Neural cell (in vitro differentiated cells): ENCODE measurements at regions not wholly inside any gene's neighbourhood (a gene's known extent, or its start where the extent isn't known, plus 50 kb on each side); places are given as distances from the start of the nearest gene placed in this dataset.

ENCODE experiments used
- H2AFZ ChIP-seq: fragments of 200-600, 300-800 bp; sonication (generic), shearing (Covaris generic); 2 replicates; pipeline ENCODE4 v1.6.0; 2014; ENCODE audit warnings: low read depth, mild to moderate bottlenecking, antibody characterized with exemption, low read length, moderate library complexity
- H3F3A ChIP-seq: fragments of 200-600 bp; shearing (Covaris generic); 2 replicates; pipeline ENCODE4 v1.6.1; 2016; ENCODE audit warnings: mild to moderate bottlenecking, moderate library complexity, mixed read lengths, antibody characterized with exemption, low read length; ENCODE audit not compliant: insufficient read depth, poor library complexity, severe bottlenecking
- H3K27ac ChIP-seq: fragments of 200-600, 300-800 bp; sonication (generic), shearing (Covaris generic); 2 replicates; pipeline ENCODE4 v1.5.1; 2014; ENCODE audit warnings: mild to moderate bottlenecking, low read length, moderate library complexity
- H3K27me3 ChIP-seq: fragments of 300-800, 200-600 bp; sonication (generic), shearing (Covaris generic); 2 replicates; pipeline ENCODE4 v1.6.0; 2014; ENCODE audit warnings: mild to moderate bottlenecking, low read depth, low read length, moderate library complexity; ENCODE audit not compliant: insufficient read depth
- H3K36me3 ChIP-seq: fragments of 300-800, 200-600 bp; sonication (generic), shearing (Covaris generic); 2 replicates; pipeline ENCODE4 v1.5.1; 2014; ENCODE audit warnings: mild to moderate bottlenecking, antibody characterized with exemption, low read length, moderate library complexity; ENCODE audit not compliant: insufficient read depth
- H3K4me2 ChIP-seq: fragments of 300-800, 200-600 bp; sonication (generic), shearing (Covaris generic); 2 replicates; pipeline ENCODE4 v1.6.0; 2014; ENCODE audit warnings: mild to moderate bottlenecking, low read length
- H3K4me3 ChIP-seq: fragments of 300-800, 200-600 bp; sonication (generic), shearing (Covaris generic); 2 replicates; pipeline ENCODE4 v1.5.1; 2014; ENCODE audit warnings: mild to moderate bottlenecking, low read length, moderate library complexity
- H3K79me2 ChIP-seq: fragments of 200-600 bp; shearing (Covaris generic); replicated peaks from 2 replicates; pipeline ENCODE4 v1.6.0; 2014; ENCODE audit warnings: mild to moderate bottlenecking, low read length, moderate library complexity; ENCODE audit not compliant: insufficient read depth
- H3K9ac ChIP-seq: fragments of 300-800, 200-600 bp; sonication (generic), shearing (Covaris generic); 2 replicates; pipeline ENCODE4 v1.6.1; 2016; ENCODE audit warnings: mild to moderate bottlenecking, low read length, mixed read lengths
- H3K9me2 ChIP-seq: fragments of 200-600 bp; shearing (Covaris generic); 2 replicates; pipeline ENCODE4 v1.6.1; 2016; ENCODE audit warnings: mild to moderate bottlenecking, low read length, mixed read lengths; ENCODE audit not compliant: insufficient read depth
- H3K9me3 ChIP-seq: fragments of 200-600, 300-800 bp; sonication (generic), shearing (Covaris generic); 2 replicates; pipeline ENCODE4 v1.6.1; 2016; ENCODE audit warnings: mild to moderate bottlenecking, mixed run types, low read length, moderate library complexity, mixed read lengths
- H4K20me1 ChIP-seq: fragments of 200-600 bp; shearing (Covaris generic); 2 replicates; pipeline ENCODE4 v1.6.1; 2016; ENCODE audit warnings: mild to moderate bottlenecking, mixed run types; ENCODE audit not compliant: insufficient read depth
- EP300 ChIP-seq: fragments of 450-650 bp; conservative IDR thresholded peaks from 2 replicates; pipeline ENCODE4 v1.6.1; 2014; ENCODE audit warnings: antibody characterized with exemption, mild to moderate bottlenecking, moderate library complexity; ENCODE audit not compliant: poor library complexity, severe bottlenecking
- EZH2 ChIP-seq: fragments of 200-600, 300-800 bp; shearing (Covaris generic), sonication (generic); IDR thresholded peaks from 2 replicates; pipeline ENCODE4 v1.6.1; 2014; ENCODE audit warnings: antibody characterized with exemption, low read length, borderline replicate concordance, mild to moderate bottlenecking; ENCODE audit not compliant: insufficient read depth, poor library complexity, severe bottlenecking
- MXI1 ChIP-seq: fragments of 450-650 bp; conservative IDR thresholded peaks from 2 replicates; pipeline ENCODE4 v1.6.1; 2014; ENCODE audit warnings: antibody characterized with exemption, mild to moderate bottlenecking; ENCODE audit not compliant: poor library complexity, severe bottlenecking
- POLR2AphosphoS5 ChIP-seq: IDR thresholded peaks from 2 replicates; pipeline ENCODE4 v1.6.1; 2012
- RAD21 ChIP-seq: fragments of 450-650 bp; conservative IDR thresholded peaks from 2 replicates; pipeline ENCODE4 v1.6.1; 2014; ENCODE audit warnings: antibody characterized with exemption, mild to moderate bottlenecking, moderate library complexity
- SMC3 ChIP-seq: fragments of 450-650 bp; conservative IDR thresholded peaks from 2 replicates; pipeline ENCODE4 v1.6.1; 2014; ENCODE audit warnings: antibody characterized with exemption, mild to moderate bottlenecking, moderate library complexity; ENCODE audit not compliant: poor library complexity
- TAF1 ChIP-seq: IDR thresholded peaks from 2 replicates; pipeline ENCODE4 v1.6.1; 2012; ENCODE audit warnings: low read depth
- TF ChIP-seq, protein P1 (sequence below): fragments of 450-650 bp; IDR thresholded peaks from 2 replicates; pipeline ENCODE4 v1.5.1; 2014; ENCODE audit warnings: antibody characterized with exemption, mild to moderate bottlenecking, moderate library complexity; ENCODE audit not compliant: poor library complexity, severe bottlenecking
- TF ChIP-seq, protein P2 (sequence below): IDR thresholded peaks from 2 replicates; pipeline ENCODE4 v1.6.1; 2012; ENCODE audit warnings: borderline replicate concordance

DNA sequence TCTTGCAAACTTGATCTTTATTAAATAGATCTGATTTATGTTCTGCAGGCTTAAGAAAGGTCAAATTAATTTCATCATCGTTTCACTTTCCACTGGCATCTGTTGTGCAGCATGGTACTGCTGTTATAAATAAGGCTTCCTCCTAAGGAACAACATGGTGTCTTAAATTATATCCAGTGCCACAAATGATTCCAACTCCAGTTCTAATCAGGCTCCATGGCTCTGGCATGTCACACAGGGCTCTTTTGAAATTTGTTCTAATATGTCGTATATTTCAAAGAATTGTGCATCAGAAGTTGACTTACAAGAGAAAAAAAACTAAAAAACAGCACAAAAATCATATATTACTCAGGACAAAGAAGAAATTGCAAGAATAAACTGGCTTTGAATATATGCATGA, 1090.8 kb upstream of the CELF2 start:
- H2AFZ ChIP-seq: no peak overlapping the region
- TF ChIP-seq RAD21: no peak
- H3K9me3 ChIP-seq: no peaks in the 10 kb centered on the region
- no peak overlapping the region for H3K9ac ChIP-seq
- H3K27ac ChIP-seq: no peak overlapping the region
- no peak overlapping the region for H3K4me2 ChIP-seq
- no peaks in the 10 kb centered on the region for H3K27me3 ChIP-seq
- no peak overlapping the region for H3K4me3 ChIP-seq
- no peaks in the 10 kb centered on the region for H3K36me3 ChIP-seq
- no peaks in the 10 kb centered on the region for H3K79me2 ChIP-seq
- no peaks in the 10 kb centered on the region for H3K9me2 ChIP-seq
- H4K20me1 ChIP-seq: no peaks in the 10 kb centered on the region
- H3F3A ChIP-seq: no peaks in the 10 kb centered on the region

DNA sequence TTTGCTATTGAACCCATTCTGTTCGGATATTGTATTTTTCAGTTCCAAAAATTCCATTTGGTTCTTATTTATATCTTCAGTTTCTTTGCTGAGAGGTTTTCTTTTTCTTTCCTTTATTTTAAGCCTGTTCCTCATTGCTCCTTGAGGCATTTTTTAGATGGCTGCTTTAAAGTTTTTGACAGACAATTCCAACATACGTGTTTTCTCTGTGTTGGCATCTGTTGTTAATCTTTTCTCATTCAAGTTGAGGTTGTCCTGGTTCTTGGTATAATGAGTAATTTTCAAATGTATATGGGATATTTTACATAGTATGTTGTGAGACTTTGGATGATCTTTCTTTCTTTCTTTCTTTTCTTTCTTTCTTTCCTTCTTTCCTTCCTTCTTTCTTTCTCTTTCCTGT, 1078.0 kb upstream of the CELF2 start:
- Histone ChIP-seq H3K4me3 (no peak overlapping the region), H3K79me2 (no peaks in the 10 kb centered on the region), H3F3A (no peaks in the 10 kb centered on the region), H3K9me2 (no peaks in the 10 kb centered on the region), H3K4me2 (no peak overlapping the region), H3K27me3 (no peaks in the 10 kb centered on the region), H4K20me1 (no peaks in the 10 kb centered on the region), H2AFZ (no peak overlapping the region), H3K27ac (no peak overlapping the region), H3K36me3 (no peaks in the 10 kb centered on the region), H3K9ac (no peak overlapping the region), H3K9me3 (no peaks in the 10 kb centered on the region)
- TF ChIP-seq, protein P1, sequence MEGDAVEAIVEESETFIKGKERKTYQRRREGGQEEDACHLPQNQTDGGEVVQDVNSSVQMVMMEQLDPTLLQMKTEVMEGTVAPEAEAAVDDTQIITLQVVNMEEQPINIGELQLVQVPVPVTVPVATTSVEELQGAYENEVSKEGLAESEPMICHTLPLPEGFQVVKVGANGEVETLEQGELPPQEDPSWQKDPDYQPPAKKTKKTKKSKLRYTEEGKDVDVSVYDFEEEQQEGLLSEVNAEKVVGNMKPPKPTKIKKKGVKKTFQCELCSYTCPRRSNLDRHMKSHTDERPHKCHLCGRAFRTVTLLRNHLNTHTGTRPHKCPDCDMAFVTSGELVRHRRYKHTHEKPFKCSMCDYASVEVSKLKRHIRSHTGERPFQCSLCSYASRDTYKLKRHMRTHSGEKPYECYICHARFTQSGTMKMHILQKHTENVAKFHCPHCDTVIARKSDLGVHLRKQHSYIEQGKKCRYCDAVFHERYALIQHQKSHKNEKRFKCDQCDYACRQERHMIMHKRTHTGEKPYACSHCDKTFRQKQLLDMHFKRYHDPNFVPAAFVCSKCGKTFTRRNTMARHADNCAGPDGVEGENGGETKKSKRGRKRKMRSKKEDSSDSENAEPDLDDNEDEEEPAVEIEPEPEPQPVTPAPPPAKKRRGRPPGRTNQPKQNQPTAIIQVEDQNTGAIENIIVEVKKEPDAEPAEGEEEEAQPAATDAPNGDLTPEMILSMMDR: no peak
- TF ChIP-seq TAF1 (no peak), POLR2AphosphoS5 (no peak), RAD21 (no peak), EP300 (no peak), MXI1 (no peak), EZH2 (no peak), SMC3 (no peak)
- TF ChIP-seq, protein P2, sequence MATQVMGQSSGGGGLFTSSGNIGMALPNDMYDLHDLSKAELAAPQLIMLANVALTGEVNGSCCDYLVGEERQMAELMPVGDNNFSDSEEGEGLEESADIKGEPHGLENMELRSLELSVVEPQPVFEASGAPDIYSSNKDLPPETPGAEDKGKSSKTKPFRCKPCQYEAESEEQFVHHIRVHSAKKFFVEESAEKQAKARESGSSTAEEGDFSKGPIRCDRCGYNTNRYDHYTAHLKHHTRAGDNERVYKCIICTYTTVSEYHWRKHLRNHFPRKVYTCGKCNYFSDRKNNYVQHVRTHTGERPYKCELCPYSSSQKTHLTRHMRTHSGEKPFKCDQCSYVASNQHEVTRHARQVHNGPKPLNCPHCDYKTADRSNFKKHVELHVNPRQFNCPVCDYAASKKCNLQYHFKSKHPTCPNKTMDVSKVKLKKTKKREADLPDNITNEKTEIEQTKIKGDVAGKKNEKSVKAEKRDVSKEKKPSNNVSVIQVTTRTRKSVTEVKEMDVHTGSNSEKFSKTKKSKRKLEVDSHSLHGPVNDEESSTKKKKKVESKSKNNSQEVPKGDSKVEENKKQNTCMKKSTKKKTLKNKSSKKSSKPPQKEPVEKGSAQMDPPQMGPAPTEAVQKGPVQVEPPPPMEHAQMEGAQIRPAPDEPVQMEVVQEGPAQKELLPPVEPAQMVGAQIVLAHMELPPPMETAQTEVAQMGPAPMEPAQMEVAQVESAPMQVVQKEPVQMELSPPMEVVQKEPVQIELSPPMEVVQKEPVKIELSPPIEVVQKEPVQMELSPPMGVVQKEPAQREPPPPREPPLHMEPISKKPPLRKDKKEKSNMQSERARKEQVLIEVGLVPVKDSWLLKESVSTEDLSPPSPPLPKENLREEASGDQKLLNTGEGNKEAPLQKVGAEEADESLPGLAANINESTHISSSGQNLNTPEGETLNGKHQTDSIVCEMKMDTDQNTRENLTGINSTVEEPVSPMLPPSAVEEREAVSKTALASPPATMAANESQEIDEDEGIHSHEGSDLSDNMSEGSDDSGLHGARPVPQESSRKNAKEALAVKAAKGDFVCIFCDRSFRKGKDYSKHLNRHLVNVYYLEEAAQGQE: no peak

DNA sequence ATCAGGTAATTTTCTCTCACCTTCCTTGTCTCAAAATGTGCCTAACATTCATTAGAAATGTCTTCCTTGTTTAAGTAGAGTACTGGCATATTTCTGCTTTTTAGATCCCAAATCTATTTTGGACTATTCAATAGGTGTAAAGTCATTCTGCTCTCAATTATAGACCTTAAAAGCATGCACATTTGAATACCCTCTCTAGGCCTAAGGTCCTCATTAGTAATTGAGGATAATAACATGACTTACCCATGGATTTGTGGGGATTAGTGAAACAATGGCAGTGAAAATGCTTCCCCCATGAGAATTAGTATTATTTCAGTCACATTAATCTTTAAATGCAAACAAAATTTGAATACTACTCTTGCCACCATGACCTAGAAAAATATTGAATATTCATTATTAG, 1073.0 kb upstream of the CELF2 start:
- no peaks in the 10 kb centered on the region for H3K79me2 ChIP-seq

More for the DNA sequence above, 1073.0 kb upstream of the CELF2 start:
- Histone ChIP-seq H4K20me1 (no peaks in the 10 kb centered on the region), H3K4me2 (no peak overlapping the region), H3K9ac (no peak overlapping the region), H3K27ac (no peak overlapping the region), H3K36me3 (no peaks in the 10 kb centered on the region), H3K4me3 (no peak overlapping the region), H3K27me3 (no peaks in the 10 kb centered on the region), H3K9me2 (no peaks in the 10 kb centered on the region), H3F3A (no peaks in the 10 kb centered on the region), H3K9me3 (no peaks in the 10 kb centered on the region), H2AFZ (no peak overlapping the region)
- no peak for TF ChIP-seq POLR2AphosphoS5
- TF ChIP-seq SMC3: no peak
- TF ChIP-seq MXI1: no peak
- no peak for TF ChIP-seq EP300
- TF ChIP-seq TAF1: no peak
- TF ChIP-seq, protein P1: no peak
- no peak for TF ChIP-seq EZH2
- TF ChIP-seq, protein P2: no peak
- TF ChIP-seq RAD21: no peak
